SK-N-SH (cell line): ENCODE measurements at regions not wholly inside any gene's neighbourhood (a gene's known extent, or its start where the extent isn't known, plus 50 kb on each side); places are given as distances from the start of the nearest gene placed in this dataset.

ENCODE experiments used
- CTCF ChIA-PET: fragments of 300-600, 350-600 bp; formaldehyde crosslinking; extraction: SDS; loops from one replicate; lab custom pipeline; 2021; lab: Yijun Ruan, JAX
- POLR2A ChIA-PET: fragments of 350-600 bp; sonication (Branson Sonifier 250); formaldehyde crosslinking; extraction: SDS; loops from one replicate; lab custom pipeline; 2020; ENCODE audit warnings: antibody characterized with exemption, inconsistent platforms; lab: Yijun Ruan, JAX
- DNase-seq: peaks from one replicate; pipeline ENCODE4 v3.0.0; 2012
- H2AFZ ChIP-seq: fragments of 200-600 bp; sonication (generic); 2 replicates; pipeline ENCODE4 v1.8.1; 2016; ENCODE audit warnings: antibody characterized with exemption, mild to moderate bottlenecking, low read depth
- H3F3A ChIP-seq: fragments of 200-600 bp; sonication (generic); replicated peaks from 2 replicates; pipeline ENCODE3; 2016; ENCODE audit warnings: antibody characterized with exemption, mild to moderate bottlenecking; ENCODE audit not compliant: insufficient read depth
- H3K27ac ChIP-seq, 2 experiments: fragments of 200-500 bp in 1 of 2; fragments of 200-600 bp in 1 of 2; sonication (Bioruptor generic) in 1 of 2; sonication (generic), shearing (Covaris generic) in 1 of 2; 2 replicates each; pipeline versions ENCODE4 v1.5.1 to v1.6.1; 2014 to 2016; ENCODE audit warnings: low read depth in 2 of 2, inconsistent platforms in 1 of 2, low read length in 1 of 2, mild to moderate bottlenecking in 1 of 2, mixed read lengths in 1 of 2
- H3K27me3 ChIP-seq: fragments of 200-600 bp; sonication (generic), shearing (Covaris generic); 2 replicates; pipeline ENCODE4 v1.6.1; 2016; ENCODE audit warnings: mixed run types; ENCODE audit not compliant: insufficient read depth
- H3K36me3 ChIP-seq, 2 experiments: fragments of 200-500 bp in 1 of 2; fragments of 200-600 bp in 1 of 2; sonication (Bioruptor generic) in 1 of 2; sonication (generic) in 1 of 2; replicated peaks in 1 of 2; 2 replicates each; pipeline versions ENCODE3 to v1.5.1; 2014 to 2016; ENCODE audit warnings: low read length in 1 of 2, mild to moderate bottlenecking in 1 of 2; ENCODE audit not compliant: insufficient read depth in 2 of 2, control insufficient read depth in 1 of 2
- H3K4me1 ChIP-seq, 2 experiments: fragments of 200-500 bp in 1 of 2; fragments of 200-600 bp in 1 of 2; sonication (Bioruptor generic) in 1 of 2; sonication (generic), shearing (Covaris generic) in 1 of 2; 2 replicates each; pipeline versions ENCODE4 v1.5.1 to v1.6.1; 2014 to 2016; ENCODE audit warnings: low read depth in 1 of 2, low read length in 1 of 2, mixed run types in 1 of 2; ENCODE audit not compliant: insufficient read depth in 2 of 2, control insufficient read depth in 1 of 2
- H3K4me2 ChIP-seq: fragments of 200-600 bp; sonication (generic), shearing (Covaris generic); 2 replicates; pipeline ENCODE4 v1.6.1; 2017; ENCODE audit warnings: mixed run types
- H3K4me3 ChIP-seq, 2 experiments: fragments of 200-500 bp in 1 of 2; fragments of 200-600 bp in 1 of 2; sonication (Bioruptor generic) in 1 of 2; sonication (generic), shearing (Covaris generic) in 1 of 2; 2 replicates each; pipeline versions ENCODE4 v1.5.1 to v1.8.1; 2014 to 2016; ENCODE audit warnings: low read depth in 2 of 2, inconsistent platforms in 1 of 2, low read length in 1 of 2, mild to moderate bottlenecking in 1 of 2, mixed read lengths in 1 of 2, moderate library complexity in 1 of 2
- H3K79me2 ChIP-seq: fragments of 200-600 bp; sonication (generic); 2 replicates; pipeline ENCODE4 v1.8.1; 2017; ENCODE audit warnings: mild to moderate bottlenecking; ENCODE audit not compliant: insufficient read depth
- H3K9ac ChIP-seq: fragments of 200-600 bp; sonication (generic); 2 replicates; pipeline ENCODE4 v1.6.1; 2017; ENCODE audit warnings: mixed run types
- H3K9me2 ChIP-seq: fragments of 200-600 bp; sonication (generic); 2 replicates; pipeline ENCODE4 v1.6.1; 2017; ENCODE audit warnings: mixed run types
- H3K9me3 ChIP-seq: fragments of 200-600 bp; sonication (generic); 2 replicates; pipeline ENCODE4 v1.6.1; 2017; ENCODE audit warnings: mixed run types, mild to moderate bottlenecking, moderate library complexity
- H4K20me1 ChIP-seq: fragments of 200-600 bp; sonication (generic); 2 replicates; pipeline ENCODE4 v1.6.1; 2017; ENCODE audit warnings: mild to moderate bottlenecking, mixed run types; ENCODE audit not compliant: insufficient read depth
- CTCF ChIP-seq: fragments of 200-600 bp; sonication (generic); IDR thresholded peaks from 2 replicates; pipeline ENCODE4 v1.6.1; 2017; ENCODE audit warnings: antibody characterized with exemption, mild to moderate bottlenecking, moderate library complexity
- EP300 ChIP-seq, 2 experiments: IDR thresholded peaks; 2 replicates each; pipeline versions ENCODE4 v1.4.0 to v1.6.1; 2012; ENCODE audit warnings: borderline replicate concordance in 1 of 2, low read depth in 1 of 2, low read length in 1 of 2
- EZH2phosphoT487 ChIP-seq: fragments of 200-600 bp; sonication (generic); IDR thresholded peaks from 2 replicates; pipeline ENCODE4 v1.6.1; 2017; ENCODE audit warnings: low read depth, mixed run types, mild to moderate bottlenecking, antibody characterized with exemption, moderate library complexity, borderline replicate concordance
- FOXM1 ChIP-seq: IDR thresholded peaks from 2 replicates; pipeline ENCODE4 v1.4.0; 2012; ENCODE audit warnings: low read depth, mild to moderate bottlenecking
- IRF3 ChIP-seq: fragments of 150-350 bp; IDR thresholded peaks from 2 replicates; pipeline ENCODE4 v1.6.1; 2016; ENCODE audit warnings: mild to moderate bottlenecking, low read depth, low read length
- PBX3 ChIP-seq: IDR thresholded peaks from 2 replicates; pipeline ENCODE4; 2012
- RCOR1 ChIP-seq: fragments of 150-350 bp; IDR thresholded peaks from 2 replicates; pipeline ENCODE4 v1.6.1; 2017; ENCODE audit warnings: antibody characterized with exemption, low read length
- RXRA ChIP-seq: IDR thresholded peaks from 2 replicates; pipeline ENCODE4 v1.4.0; 2012; ENCODE audit warnings: low read depth, mild to moderate bottlenecking, borderline replicate concordance
- SIN3A ChIP-seq: IDR thresholded peaks from 2 replicates; pipeline ENCODE4 v1.6.1; 2012; ENCODE audit warnings: low read depth, mild to moderate bottlenecking, low read length, moderate library complexity, borderline replicate concordance
- TAF1 ChIP-seq: IDR thresholded peaks from 2 replicates; pipeline ENCODE4 v1.6.1; 2012; ENCODE audit warnings: low read depth, mild to moderate bottlenecking, low read length, moderate library complexity, borderline replicate concordance
- TCF12 ChIP-seq: IDR thresholded peaks from 2 replicates; pipeline ENCODE4 v1.4.0; 2012
- TEAD4 ChIP-seq: IDR thresholded peaks from 2 replicates; pipeline ENCODE4 v1.4.0; 2012; ENCODE audit warnings: mild to moderate bottlenecking, borderline replicate concordance; ENCODE audit not compliant: insufficient read depth
- YY1 ChIP-seq: IDR thresholded peaks from 2 replicates; pipeline ENCODE4 v1.4.0; 2012; ENCODE audit warnings: low read depth, mild to moderate bottlenecking
- WGBS: methylation state at CpG from one replicate; pipeline ENCODE4 v1.1.6; 2017; ENCODE audit warnings: low lambda C conversion rate; 5-methylcytosine and 5-hydroxymethylcytosine counted together
- TF ChIP-seq, protein P1 (sequence below): fragments of 150-350 bp; IDR thresholded peaks from 2 replicates; pipeline ENCODE4 v1.6.1; 2017; ENCODE audit warnings: antibody characterized with exemption, low read length, low read depth, borderline replicate concordance

DNA sequence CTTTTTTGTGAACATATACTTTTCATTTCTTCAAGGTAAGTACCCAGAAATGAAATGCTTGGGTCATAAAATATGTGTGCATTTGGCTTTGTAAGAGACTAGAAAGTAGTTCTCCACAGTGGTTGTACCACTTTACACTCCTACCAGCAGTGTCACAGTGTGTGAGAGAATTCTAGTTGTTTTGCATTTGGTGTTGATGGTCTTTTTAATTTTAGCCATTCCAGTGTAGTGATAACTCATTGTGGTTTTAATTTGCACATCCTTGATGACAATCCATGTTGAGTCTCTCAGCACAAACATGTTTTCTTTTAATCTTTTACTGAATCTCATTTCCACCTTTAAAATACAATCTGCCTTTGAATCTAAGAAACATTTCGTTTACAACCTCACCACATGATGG is 402.5 kb upstream of the ETAA1 start:
- DNase-seq: no peak
- Histone ChIP-seq H3K4me2 (no peak overlapping the region), H2AFZ (no peak overlapping the region), H3K79me2 (no peaks in the 10 kb centered on the region), H4K20me1 (no peaks in the 10 kb centered on the region), H3K9me2 (no peaks in the 10 kb centered on the region), H3K9ac (no peak overlapping the region), H3K27ac (no peak overlapping the region), H3K4me3 (no peak overlapping the region), H3F3A (no peaks in the 10 kb centered on the region), H3K36me3 (no peaks in the 10 kb centered on the region), H3K4me1 (peaks cover 0 to 6% of the 10 kb centered on the region in 2 experiments; a peak in 2 of 4 replicates), H3K27me3 (no peaks in the 10 kb centered on the region), H3K9me3 (no peaks in the 10 kb centered on the region)
- WGBS: 20% methylated on average over 1 of the region's 1 CpG
- TF ChIP-seq, protein P1, sequence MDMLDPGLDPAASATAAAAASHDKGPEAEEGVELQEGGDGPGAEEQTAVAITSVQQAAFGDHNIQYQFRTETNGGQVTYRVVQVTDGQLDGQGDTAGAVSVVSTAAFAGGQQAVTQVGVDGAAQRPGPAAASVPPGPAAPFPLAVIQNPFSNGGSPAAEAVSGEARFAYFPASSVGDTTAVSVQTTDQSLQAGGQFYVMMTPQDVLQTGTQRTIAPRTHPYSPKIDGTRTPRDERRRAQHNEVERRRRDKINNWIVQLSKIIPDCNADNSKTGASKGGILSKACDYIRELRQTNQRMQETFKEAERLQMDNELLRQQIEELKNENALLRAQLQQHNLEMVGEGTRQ: no peak
- TF ChIP-seq PBX3 (no peak), SIN3A (no peak), EP300 (IDR thresholded peaks at IDR 0.05; ENCODE audit: borderline replicate concordance in 1 of 2, low read depth in 1 of 2, low read length in 1 of 2) (no peak), RXRA (no peak), RCOR1 (no peak), TEAD4 (no peak), CTCF (no peak), EZH2phosphoT487 (no peak), FOXM1 (no peak), TCF12 (no peak), YY1 (no peak), IRF3 (no peak), TAF1 (no peak)
- CTCF ChIA-PET: no interaction called here
- POLR2A ChIA-PET: no interaction called here
